CD4-positive, alpha-beta T cell treated with Interleukin-6 for 4 hours (primary cell): ENCODE measurements at regions not wholly inside any gene's neighbourhood (a gene's known extent, or its start where the extent isn't known, plus 50 kb on each side); places are given as distances from the start of the nearest gene placed in this dataset.

ENCODE experiments used
- DNase-seq: peaks from one replicate; pipeline ENCODE4 v3.0.0-alpha.2; 2020; ENCODE audit warnings: mixed read lengths

GRCh38 chr2:236674238-236674637 lies 104.6 kb downstream of the ACKR3 start:
- no peak for DNase-seq

GRCh38 chr2:236674646-236675045 lies 105.0 kb downstream of the ACKR3 start:
- DNase-seq: no peak

GRCh38 chr2:236675051-236675450 lies 105.4 kb downstream of the ACKR3 start:
- DNase-seq: no peak

GRCh38 chr2:236675526-236675925 lies 105.9 kb downstream of the ACKR3 start:
- no peak for DNase-seq

- DNase-seq: no peak
Measured at GRCh38 chr2:236676136-236676873, 106.7 kb downstream of the ACKR3 start.

GRCh38 chr2:236677368-236677767 lies 107.7 kb downstream of the ACKR3 start:
- DNase-seq: no peak

GRCh38 chr2:236678307-236678975 lies 108.8 kb downstream of the ACKR3 start:
- no peak for DNase-seq

- no peak for DNase-seq
Measured at GRCh38 chr2:236679884-236680860, 110.5 kb downstream of the ACKR3 start.

GRCh38 chr2:236682651-236683422 lies 113.2 kb downstream of the ACKR3 start:
- DNase-seq: no peak

GRCh38 chr2:236684504-236685256 lies 115.1 kb downstream of the ACKR3 start:
- no peak for DNase-seq

- DNase-seq: no peak
Measured at GRCh38 chr2:236685361-236685760, 115.7 kb downstream of the ACKR3 start.

- DNase-seq: no peak
Measured at GRCh38 chr2:236685979-236686520, 116.4 kb downstream of the ACKR3 start.

- no peak for DNase-seq
Measured at GRCh38 chr2:236686561-236686960, 116.9 kb downstream of the ACKR3 start.

- no peak for DNase-seq
Measured at GRCh38 chr2:236687296-236687965, 117.8 kb downstream of the ACKR3 start.

- no peak for DNase-seq
Measured at GRCh38 chr2:236688157-236688556, 118.5 kb downstream of the ACKR3 start.

GRCh38 chr2:236688563-236689392 lies 119.2 kb downstream of the ACKR3 start:
- no peak for DNase-seq

- DNase-seq: no peak
Measured at GRCh38 chr2:236689393-236689700, 119.7 kb downstream of the ACKR3 start.

GRCh38 chr2:236689981-236690380 lies 120.4 kb downstream of the ACKR3 start:
- DNase-seq: no peak

GRCh38 chr2:236690726-236691125 lies 121.1 kb downstream of the ACKR3 start:
- no peak for DNase-seq

GRCh38 chr2:236691799-236692167 lies 122.2 kb downstream of the ACKR3 start:
- DNase-seq: no peak
